ENCODE measurements at regions not wholly inside any gene's neighbourhood (a gene's known extent, or its start where the extent isn't known, plus 50 kb on each side); places are given as distances from the start of the nearest gene placed in this dataset.

DNA sequence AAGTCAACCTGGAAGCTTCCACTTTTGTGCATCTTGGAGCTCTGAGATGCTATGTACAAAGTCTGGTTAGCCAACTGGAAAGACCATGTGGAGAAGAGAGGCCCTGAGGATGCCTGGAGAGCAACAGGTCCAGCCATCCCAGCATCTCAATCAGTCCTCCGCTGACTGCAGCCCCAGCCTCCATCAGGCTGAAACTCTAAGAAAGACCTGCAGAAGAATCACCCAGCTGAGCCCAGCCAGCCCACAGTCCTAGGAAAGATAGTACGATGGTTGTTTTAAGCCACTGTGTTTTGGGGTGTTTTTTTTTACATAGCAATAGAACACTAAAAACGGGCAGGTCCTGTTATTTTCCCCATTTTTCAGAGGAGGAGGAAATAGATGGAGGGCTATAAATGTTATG lies 84.0 kb downstream of the NCR2 start:
- CTCF ChIA-PET, result interaction anchor here (1.0 to 3.3 kb wide), 2 partner anchors 52 to 264 kb away, joined by 4 to 13 read pairs; no protein-coding TSS in a partner anchor
- POLR2A ChIA-PET, result no interaction called here

DNA sequence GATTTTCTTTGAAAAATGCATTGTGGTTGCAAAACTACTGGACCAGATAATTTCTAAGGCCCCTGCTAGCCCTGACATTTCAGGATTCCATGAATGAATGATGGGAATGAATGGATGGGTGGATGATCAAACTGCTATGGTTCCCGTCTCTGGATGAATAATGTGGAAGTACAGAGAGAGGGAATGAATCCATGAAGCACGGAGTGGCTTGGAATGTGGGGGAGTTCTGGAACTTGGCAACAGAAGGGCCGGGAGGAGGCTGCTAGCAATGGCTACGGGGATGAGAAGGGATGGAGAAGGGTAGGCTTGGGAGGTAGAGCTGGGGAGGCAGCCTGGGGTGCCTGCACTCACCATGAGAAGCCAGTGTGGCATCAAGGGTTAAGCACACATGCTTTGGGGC lies 84.8 kb downstream of the NCR2 start:
- Histone ChIP-seq H3F3A (replicated peaks; ENCODE audit: insufficient read depth) (no peaks in the 10 kb centered on the region), H2AFZ (ENCODE audit: low read depth) (no peak overlapping the region), H3K36me3 (replicated peaks in 1 of 2; ENCODE audit: control insufficient read depth in 1 of 2, insufficient read depth in 2 of 2, low read length in 1 of 2) (no peaks in the 10 kb centered on the region), H3K4me1 (ENCODE audit: control insufficient read depth in 1 of 2, insufficient read depth in 2 of 2, low read depth in 1 of 2, low read length in 1 of 2) (no peaks in the 10 kb centered on the region; a peak in 1 of 4 replicates), H3K27ac (ENCODE audit: low read depth in 2 of 2, low read length in 1 of 2) (no peak overlapping the region), H3K79me2 (ENCODE audit: insufficient read depth) (no peaks in the 10 kb centered on the region), H3K9me2 (no peaks in the 10 kb centered on the region), H3K4me3 (ENCODE audit: low read depth in 2 of 2, low read length in 1 of 2) (no peak overlapping the region), H3K27me3 (ENCODE audit: insufficient read depth) (peaks cover 59% of the 10 kb centered on the region), H3K9me3 (no peaks in the 10 kb centered on the region), H4K20me1 (ENCODE audit: insufficient read depth) (no peaks in the 10 kb centered on the region), H3K9ac (no peak overlapping the region), H3K4me2 (no peak overlapping the region)
- CTCF ChIA-PET, result interaction anchor here (1.2 to 5.4 kb wide), 3 partner anchors 9 to 263 kb away, joined by 3 to 50 read pairs (median 13); no protein-coding TSS in a partner anchor
- no peak for TF ChIP-seq TAF1 (IDR thresholded peaks at IDR 0.05; ENCODE audit: borderline replicate concordance, low read depth, low read length)
- TF ChIP-seq SMC3 (IDR thresholded peaks at IDR 0.05; ENCODE audit: low read depth, low read length), result no peak
- TF ChIP-seq RCOR1 (IDR thresholded peaks at IDR 0.05; ENCODE audit: low read length), result no peak
- TF ChIP-seq GABPA (IDR thresholded peaks at IDR 0.05; ENCODE audit: low read depth), result no peak
- no peak for TF ChIP-seq YY1 (IDR thresholded peaks at IDR 0.05; ENCODE audit: low read depth)
- TF ChIP-seq, protein P1, sequence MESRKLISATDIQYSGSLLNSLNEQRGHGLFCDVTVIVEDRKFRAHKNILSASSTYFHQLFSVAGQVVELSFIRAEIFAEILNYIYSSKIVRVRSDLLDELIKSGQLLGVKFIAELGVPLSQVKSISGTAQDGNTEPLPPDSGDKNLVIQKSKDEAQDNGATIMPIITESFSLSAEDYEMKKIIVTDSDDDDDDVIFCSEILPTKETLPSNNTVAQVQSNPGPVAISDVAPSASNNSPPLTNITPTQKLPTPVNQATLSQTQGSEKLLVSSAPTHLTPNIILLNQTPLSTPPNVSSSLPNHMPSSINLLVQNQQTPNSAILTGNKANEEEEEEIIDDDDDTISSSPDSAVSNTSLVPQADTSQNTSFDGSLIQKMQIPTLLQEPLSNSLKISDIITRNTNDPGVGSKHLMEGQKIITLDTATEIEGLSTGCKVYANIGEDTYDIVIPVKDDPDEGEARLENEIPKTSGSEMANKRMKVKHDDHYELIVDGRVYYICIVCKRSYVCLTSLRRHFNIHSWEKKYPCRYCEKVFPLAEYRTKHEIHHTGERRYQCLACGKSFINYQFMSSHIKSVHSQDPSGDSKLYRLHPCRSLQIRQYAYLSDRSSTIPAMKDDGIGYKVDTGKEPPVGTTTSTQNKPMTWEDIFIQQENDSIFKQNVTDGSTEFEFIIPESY (IDR thresholded peaks at IDR 0.05; ENCODE audit: borderline replicate concordance, low read depth), result no peak
- TF ChIP-seq RAD21 (IDR thresholded peaks at IDR 0.05; ENCODE audit: low read length), result no peak
- no peak for TF ChIP-seq TEAD4 (IDR thresholded peaks at IDR 0.05; ENCODE audit: borderline replicate concordance, insufficient read depth)
- TF ChIP-seq, protein P2, sequence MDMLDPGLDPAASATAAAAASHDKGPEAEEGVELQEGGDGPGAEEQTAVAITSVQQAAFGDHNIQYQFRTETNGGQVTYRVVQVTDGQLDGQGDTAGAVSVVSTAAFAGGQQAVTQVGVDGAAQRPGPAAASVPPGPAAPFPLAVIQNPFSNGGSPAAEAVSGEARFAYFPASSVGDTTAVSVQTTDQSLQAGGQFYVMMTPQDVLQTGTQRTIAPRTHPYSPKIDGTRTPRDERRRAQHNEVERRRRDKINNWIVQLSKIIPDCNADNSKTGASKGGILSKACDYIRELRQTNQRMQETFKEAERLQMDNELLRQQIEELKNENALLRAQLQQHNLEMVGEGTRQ (IDR thresholded peaks at IDR 0.05; ENCODE audit: borderline replicate concordance, low read depth, low read length), result no peak
- TF ChIP-seq MEF2A (IDR thresholded peaks at IDR 0.05; ENCODE audit: borderline replicate concordance, low read depth), result no peak
- TF ChIP-seq, protein P3, sequence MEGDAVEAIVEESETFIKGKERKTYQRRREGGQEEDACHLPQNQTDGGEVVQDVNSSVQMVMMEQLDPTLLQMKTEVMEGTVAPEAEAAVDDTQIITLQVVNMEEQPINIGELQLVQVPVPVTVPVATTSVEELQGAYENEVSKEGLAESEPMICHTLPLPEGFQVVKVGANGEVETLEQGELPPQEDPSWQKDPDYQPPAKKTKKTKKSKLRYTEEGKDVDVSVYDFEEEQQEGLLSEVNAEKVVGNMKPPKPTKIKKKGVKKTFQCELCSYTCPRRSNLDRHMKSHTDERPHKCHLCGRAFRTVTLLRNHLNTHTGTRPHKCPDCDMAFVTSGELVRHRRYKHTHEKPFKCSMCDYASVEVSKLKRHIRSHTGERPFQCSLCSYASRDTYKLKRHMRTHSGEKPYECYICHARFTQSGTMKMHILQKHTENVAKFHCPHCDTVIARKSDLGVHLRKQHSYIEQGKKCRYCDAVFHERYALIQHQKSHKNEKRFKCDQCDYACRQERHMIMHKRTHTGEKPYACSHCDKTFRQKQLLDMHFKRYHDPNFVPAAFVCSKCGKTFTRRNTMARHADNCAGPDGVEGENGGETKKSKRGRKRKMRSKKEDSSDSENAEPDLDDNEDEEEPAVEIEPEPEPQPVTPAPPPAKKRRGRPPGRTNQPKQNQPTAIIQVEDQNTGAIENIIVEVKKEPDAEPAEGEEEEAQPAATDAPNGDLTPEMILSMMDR (IDR thresholded peaks at IDR 0.05), result no peak
- 37% methylated on average over 4 of the region's 4 CpGs for WGBS (ENCODE audit: low lambda C conversion rate)
- POLR2A ChIA-PET, result no interaction called here
- DNase-seq, result no peak

More for the DNA sequence above, 84.0 kb downstream of the NCR2 start:
- no peak overlapping the region for H3K9ac ChIP-seq
- DNase-seq, result no peak
- H3K27me3 ChIP-seq (ENCODE audit: insufficient read depth), result peaks cover 67% of the 10 kb centered on the region
- H3K27ac ChIP-seq (ENCODE audit: low read depth in 2 of 2, low read length in 1 of 2), result no peak overlapping the region
- no peaks in the 10 kb centered on the region for H3K36me3 ChIP-seq (replicated peaks in 1 of 2; ENCODE audit: control insufficient read depth in 1 of 2, insufficient read depth in 2 of 2, low read length in 1 of 2)
- no peaks in the 10 kb centered on the region; a peak in 1 of 4 replicates for H3K4me1 ChIP-seq (ENCODE audit: control insufficient read depth in 1 of 2, insufficient read depth in 2 of 2, low read depth in 1 of 2, low read length in 1 of 2)
- WGBS (ENCODE audit: low lambda C conversion rate), result 31% methylated on average over 3 of the region's 3 CpGs
- TF ChIP-seq POLR2AphosphoS5 (IDR thresholded peaks at IDR 0.05; ENCODE audit: low read depth, low read length), result no peak
- no peaks in the 10 kb centered on the region for H3K79me2 ChIP-seq (ENCODE audit: insufficient read depth)
- no peaks in the 10 kb centered on the region for H3F3A ChIP-seq (replicated peaks; ENCODE audit: insufficient read depth)
- no peak overlapping the region for H3K4me2 ChIP-seq
- H2AFZ ChIP-seq (ENCODE audit: low read depth), result no peak overlapping the region
- H4K20me1 ChIP-seq (ENCODE audit: insufficient read depth), result no peaks in the 10 kb centered on the region
- no peak overlapping the region for H3K4me3 ChIP-seq (ENCODE audit: low read depth in 2 of 2, low read length in 1 of 2)
- no peaks in the 10 kb centered on the region for H3K9me3 ChIP-seq
- H3K9me2 ChIP-seq, result no peaks in the 10 kb centered on the region

Data from SK-N-SH (cell line).